SIG-M5 treated with dmso at 0.1 percent for 504 hours (cell line): ENCODE measurements at regions not wholly inside any gene's neighbourhood (a gene's known extent, or its start where the extent isn't known, plus 50 kb on each side); places are given as distances from the start of the nearest gene placed in this dataset.

ENCODE experiments used
- DNase-seq: peaks from one replicate; lab custom pipeline; 2025; ENCODE audit not compliant: unreplicated experiment; lab: John Stamatoyannopoulos, UW

DNA sequence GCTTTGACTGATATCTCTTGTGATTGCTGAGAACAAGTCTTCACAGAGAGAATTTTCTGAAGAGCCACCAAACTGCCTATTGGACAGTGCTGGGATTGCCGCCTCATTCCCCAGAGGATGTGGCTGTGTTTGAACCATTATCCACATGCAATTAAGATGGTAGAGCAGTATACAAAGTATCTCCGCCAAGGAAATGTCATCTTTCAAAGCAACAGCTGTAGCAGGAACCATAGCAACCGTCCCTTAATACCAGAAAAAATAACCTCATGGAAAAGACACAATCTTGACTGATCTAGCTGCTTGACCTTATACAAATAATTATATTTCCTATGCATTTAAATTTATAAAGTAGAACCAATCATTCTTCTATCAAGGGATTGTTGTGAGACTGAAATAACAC is 772.6 kb upstream of the FAM98A start:
- no peak for DNase-seq

DNA sequence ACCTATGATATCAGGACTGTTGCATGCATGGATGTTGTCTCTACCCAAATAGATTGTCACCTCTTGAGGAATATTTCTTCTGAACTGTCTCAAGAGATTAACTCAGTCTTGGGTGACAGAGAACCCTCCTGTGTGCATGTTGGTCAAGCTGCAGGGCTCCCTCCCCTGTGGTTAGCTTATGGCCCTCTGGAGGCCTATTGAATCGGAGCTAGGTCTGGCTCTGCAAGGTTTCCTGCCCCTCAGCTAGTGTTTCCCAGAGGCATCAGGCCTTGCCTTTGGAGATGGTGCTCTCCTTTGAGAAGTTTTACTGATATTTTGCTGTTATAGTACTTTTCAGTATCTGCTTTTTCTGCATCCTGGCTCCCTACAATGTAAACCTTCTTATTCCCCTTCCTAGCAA is 769.2 kb upstream of the FAM98A start:
- DNase-seq = no peak

DNA sequence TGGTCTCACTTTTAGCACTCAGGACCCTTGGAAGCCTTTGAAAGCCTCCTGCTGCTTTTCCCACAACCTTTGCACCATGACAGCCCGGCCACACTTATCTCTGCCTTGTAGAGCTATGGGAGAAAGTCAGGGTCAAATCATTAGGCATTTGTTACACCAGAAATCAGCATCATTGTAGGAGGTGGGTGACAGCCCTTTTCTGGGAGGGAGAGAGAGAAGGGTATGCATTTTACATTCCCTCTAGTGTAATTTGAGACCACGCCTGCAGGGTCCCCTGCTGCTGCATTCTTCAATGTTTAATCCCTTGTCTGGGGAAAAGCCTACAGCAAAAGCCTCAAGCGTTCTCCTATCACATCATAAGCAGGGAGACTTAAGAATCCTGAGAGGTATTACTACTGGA is 766.8 kb upstream of the FAM98A start:
- DNase-seq = no peak

DNA sequence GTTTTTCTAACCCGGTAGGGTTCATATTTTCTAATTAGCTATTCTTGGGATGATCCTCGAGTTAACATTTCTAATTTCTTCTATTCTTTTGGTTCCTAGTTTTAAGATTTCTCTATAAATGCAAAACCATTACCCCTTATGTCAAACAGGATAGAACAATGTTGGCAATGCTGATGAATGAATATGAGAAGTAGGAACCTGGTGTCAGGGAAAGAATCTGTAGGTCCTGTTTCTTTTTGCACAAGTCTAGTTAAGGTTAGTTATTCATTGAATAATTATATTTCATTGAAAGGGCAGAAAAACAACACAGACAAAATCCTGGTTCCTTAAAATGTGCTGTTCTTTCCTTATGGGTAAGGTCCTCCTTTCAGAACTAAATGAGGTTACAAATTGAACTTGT is 766.4 kb upstream of the FAM98A start:
- no peak for DNase-seq

DNA sequence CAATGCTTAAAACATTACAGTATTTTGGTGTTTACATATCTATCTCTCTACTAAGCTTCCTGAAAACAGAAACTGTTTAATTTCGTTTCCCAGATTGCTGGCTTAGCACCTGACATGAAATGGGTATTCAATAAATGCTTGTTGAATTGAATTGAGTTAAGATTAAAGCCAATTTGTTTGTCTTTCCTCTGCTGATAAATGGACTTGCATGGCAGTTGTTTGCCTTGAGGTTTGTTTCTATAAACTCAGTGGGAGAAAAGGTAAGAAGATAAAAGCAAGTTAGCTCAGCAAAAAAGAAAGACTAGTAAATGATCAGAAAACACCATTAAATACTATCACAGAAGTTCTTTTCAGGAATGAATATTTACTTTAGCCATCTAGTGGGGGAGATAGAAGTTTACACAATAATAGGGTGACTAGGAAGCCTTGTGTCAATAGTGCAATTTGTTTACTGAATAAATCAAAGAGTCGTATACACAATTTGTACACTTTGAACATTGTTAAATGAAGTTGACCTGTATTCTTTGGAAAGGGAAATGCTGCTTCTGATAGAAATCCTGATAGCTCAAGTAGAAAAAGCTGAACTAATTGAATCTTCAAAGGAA is 754.5 kb upstream of the FAM98A start:
- no peak for DNase-seq

DNA sequence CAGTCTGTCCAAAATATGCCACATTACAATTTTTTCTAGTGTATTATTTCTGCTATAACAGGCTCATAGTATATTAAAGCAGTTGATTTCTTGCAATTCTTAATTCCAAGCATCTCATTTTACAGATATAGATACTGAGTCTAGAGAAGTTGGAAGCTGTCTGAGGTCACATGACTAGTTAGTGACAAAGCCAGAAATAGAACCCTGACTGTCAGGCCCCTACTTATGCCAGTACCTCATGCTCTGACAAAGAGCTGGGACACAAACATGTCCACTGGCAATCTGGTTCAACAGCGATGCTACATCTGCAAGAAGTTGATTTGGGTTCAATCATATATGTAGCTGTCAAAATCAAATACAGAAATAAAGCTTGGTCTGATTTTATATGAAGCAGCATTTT is 750.4 kb upstream of the FAM98A start:
- no peak for DNase-seq

DNA sequence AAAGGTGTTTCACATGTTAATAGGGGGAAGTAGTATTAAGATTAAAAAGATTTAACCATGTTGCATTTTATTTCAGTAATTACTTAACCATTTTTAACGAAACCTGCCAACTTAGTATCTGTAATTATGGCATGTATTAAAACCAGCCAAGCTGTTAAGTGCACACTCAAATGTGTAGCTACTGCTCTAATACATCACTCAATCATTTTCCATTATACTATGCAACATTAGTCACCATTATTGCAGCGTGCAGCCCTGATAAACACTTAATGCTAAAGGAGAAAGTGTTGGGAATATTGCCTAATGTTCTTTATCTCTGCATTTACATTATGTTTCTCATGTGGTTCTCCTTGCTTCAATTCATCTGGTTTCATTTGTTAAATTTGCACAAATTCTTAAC is 745.9 kb upstream of the FAM98A start:
- DNase-seq = no peak

DNA sequence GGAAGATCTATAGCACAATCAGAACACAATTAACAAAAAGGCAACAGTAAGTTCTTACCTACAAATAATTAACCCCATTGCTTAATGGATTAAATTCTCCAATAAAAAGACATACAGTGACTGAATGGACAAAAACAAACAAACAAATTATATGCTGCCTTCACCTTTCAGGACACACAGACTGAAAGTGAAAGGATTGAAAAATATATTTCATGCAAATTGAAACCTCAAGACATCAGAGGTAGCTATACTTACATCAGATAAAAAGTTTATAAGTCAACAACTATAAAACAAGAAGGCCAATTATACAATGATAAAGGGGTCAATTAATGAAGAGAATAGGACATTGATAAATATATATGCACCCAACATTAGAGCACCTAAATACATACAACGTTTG is 741.2 kb upstream of the FAM98A start:
- no peak for DNase-seq

DNA sequence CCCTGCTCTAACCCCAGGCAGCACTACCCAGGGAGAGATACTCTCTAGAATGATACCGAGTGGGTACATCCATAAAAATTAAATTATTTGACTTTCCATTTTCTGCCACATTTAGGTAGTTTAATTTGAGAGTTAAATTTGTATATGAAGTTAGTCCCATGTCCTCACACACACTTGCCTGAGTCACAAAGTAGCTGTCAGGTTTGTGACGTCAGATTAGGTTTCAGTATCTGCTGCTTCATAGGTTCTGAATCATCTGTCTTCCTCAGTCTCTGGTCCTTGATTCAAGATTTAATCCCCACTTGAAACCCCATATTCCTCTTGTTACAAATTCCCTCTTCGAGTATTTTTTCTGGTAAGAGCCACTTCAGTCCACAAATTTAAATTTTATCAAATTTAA is 738.6 kb upstream of the FAM98A start:
- no peak for DNase-seq

DNA sequence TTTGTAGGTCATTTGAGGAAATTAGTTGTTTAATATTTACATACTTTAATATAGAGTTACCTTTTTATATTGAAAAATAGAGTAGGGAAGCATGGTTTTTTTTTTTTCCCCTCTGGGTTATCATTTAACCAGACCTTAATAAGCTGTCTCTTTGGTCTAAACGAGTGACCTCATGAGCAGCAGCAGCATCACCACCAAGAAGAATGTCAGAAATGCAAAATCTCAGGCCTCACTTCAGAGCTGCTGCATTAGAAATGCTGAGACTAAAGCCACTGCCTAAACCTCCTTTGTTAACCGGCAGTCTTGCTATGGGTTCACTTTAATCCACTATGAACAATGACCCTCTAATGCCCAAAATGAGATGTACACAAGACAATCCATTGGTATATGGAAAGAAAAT is 733.7 kb upstream of the FAM98A start:
- no peak for DNase-seq

DNA sequence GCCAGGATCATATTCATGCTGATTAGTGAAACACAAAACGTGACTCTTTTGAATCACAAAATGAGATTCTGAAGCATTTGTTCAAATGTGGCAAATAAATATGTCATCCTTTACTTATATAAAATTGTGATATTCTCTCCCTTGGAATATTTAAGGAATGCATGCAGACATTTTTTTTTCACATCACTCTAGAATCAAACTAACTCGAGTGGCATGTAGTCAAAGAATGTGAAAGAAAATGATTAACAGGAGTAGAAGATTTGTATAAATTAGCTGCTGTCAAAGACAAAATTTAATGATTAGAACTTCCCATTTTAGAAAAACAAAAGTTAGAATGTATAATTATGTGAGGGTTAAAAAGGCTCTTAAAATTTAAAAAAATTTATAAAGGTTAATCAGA is 721.0 kb upstream of the FAM98A start:
- no peak for DNase-seq

DNA sequence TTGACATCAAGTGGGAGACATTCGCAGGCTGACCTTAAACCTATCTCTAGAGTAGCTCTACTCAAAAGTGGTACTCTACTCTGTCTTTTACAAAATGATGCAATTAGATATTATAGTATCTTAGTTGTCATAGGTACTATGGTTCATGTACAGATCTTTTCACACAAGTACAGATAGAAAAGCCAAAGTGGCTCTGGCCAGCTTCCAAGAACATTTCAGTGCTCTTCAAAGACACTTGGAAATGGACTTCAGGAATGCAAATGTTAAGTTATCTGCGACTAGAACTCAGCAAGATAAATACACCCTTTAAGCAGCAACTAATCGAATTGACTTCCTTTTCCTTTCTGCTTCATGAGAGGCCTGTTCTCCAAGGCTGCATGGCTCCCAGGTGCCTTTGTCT is 718.7 kb upstream of the FAM98A start:
- DNase-seq = no peak

DNA sequence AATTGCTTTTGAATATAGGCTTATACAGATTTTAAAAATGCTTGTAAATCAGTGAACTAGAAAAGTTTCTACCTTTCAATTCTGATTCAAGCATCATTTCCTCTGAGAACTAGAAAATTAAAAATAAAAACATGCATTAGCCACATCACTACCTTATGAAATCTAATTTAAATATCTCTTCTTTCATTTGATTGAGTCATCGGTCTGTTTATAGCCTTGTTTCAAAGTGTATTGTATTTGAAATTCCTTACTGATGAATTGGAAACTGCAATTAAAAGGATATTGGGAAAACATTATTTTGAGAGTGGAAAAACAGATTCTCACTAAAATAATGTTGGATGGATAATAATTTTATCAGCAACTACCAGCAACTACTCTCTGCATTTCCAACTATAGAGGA is 717.7 kb upstream of the FAM98A start:
- DNase-seq = no peak

DNA sequence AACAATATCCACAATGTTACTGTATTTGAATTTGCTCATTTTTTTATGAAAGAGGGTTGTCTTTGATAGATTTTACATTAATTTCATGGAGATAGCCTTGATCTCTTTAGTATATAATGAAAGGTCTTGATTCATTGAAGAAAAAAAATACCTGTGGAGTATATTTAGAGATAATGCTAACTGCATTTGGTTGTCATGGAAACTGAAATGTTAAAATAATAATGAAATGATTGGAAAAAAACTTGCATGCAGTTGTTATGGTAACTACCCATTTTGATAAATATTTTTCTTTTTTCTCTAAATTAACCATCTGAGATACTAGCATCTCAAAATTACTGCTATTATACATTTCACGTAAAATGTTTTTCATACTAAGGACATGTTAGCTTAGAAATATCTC is 712.7 kb upstream of the FAM98A start:
- no peak for DNase-seq

DNA sequence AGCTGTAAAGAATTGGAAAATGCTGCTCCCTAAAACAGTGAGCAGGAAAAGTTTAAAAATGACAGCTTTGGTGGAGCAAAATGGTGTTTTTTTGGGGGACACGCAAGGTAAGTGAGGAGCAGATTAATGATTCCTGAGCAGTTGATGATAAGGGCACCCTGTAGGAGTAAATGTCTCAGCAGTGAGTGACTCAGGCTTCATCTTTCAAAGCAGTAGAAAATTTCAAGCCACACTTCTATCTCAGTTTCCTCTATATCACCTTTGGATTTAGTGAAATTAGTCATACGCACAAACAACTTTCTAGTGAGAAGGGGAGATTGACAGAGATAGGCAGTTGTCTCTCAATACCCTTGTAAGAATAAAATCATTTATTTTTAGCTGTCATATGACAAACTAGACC is 709.0 kb upstream of the FAM98A start:
- no peak for DNase-seq

DNA sequence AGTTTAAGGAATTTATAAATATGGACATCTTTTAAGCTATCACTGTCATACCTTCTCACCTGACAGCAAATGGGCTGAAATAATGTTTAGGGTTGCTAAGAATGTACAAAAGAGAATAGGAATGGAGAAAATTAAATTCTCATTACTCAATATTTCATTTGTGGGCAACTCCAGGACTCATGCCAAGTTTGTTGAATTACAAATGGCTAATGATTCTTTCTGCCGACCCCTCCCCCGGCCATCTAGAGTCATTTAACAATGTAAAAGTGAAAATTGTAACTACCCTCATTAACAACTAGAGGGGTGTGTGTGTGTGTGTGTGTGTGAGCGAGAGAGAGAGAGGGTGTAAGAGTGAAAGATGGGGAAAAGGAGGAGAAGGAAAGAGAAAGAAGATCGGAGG is 708.5 kb upstream of the FAM98A start:
- no peak for DNase-seq

DNA sequence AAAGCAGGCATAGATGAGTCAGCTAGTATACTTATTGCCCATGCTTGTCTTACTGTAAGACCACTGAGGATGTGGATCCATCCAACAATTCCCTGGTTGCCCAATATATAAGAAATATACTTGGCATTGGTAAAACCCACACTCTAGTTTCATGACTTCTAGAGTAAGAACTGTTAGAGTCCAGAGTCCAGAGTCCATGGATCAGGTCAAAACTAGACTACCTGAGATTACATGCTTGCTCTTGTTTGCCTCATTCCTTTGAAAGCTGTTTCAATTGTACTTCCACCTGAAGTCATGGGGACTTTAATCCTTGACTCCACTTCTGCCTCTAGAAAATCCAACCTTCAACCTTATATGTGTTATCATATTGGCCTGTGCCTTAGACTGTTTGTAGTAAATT is 707.6 kb upstream of the FAM98A start:
- no peak for DNase-seq

DNA sequence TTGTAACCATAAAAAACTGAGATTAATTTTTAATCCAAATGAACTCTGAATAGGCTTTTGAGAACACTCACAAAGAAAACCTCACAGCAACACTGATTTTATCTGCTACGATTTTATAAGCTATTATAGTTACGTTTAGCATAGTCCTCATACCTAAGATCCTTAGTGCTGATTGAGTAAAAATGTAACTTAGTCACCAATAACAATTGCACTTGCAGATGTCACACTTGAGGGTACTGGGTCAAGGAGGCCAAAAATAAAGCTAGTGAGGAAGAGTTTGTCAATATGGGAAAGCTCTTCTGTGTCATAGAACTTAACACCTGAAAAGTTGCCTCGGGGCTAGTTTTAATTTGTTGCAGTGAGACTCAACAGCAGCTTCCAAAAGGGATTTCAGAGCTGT is 706.5 kb upstream of the FAM98A start:
- no peak for DNase-seq

DNA sequence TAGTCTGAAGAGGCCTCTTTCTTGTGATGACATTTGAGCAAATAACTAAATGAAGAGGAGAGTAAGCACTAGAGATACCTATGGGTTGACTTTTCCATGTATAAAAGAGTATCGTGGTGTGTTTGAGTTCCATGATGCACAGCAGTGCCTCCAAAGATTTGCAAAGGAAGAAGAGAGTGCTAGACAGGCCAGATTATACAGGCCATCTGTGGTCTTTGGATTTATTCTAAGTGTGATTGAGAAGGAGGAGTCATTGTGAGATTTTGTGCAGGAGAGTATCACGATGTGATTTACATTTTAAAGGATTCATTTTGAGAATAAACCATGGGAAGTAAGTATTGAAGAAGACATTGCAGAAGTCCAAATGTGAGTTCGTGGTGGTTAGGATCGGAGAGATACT is 695.9 kb upstream of the FAM98A start:
- no peak for DNase-seq

DNA sequence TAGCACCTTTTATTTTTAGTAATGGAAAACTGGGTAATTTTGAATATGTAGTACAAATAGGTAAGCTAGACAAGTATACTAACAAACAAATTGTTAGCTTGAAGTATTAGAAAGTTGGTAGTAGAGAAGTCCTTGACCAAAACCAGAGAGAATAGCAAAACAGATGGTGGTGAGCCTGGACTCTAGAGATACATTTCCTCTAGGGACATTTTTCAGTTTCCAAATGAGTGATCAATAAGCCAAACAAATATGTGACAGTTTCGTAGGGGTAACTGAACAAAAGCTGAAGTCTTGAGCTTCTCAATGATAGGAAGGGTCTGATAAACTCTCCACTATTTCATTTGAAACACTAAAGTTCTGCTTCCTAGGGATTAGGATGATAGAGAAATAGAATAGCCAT is 692.0 kb upstream of the FAM98A start:
- DNase-seq = no peak

DNA sequence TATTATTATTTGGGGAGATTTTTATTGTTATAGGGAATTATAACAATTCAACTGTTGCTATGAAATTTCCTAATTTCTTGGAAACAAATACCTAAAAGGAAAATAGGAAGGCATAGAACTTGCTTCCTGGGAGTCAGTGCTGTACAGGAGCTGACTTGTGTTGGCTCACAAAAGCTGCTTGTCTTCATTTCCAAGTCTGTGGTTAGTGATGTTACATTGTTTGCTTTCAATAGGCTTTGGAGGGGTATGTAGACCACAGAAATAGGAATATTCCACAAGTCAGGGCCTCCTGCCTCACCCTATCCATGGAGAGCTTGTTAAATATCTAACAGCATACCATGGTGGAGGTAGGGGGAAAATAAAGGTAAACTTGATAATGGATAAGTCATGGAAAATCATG is 688.9 kb upstream of the FAM98A start:
- no peak for DNase-seq

DNA sequence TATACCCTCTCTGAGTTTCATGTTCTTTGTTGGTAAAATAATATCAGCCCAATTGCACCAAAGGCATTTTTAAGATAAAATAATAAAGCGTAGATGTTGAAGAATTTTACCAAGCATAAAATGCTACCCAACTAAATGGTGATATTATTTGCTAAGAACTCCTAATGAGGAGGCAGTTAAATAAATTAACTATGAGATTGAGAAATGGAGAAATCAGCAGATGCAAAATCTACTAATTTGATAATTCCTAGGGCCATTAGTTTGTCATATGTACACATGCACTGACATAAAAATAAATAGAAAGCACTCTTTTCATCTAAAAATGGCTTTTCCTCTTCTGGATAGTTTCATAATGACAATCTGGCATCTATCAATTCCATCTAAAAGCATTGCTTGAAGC is 681.5 kb upstream of the FAM98A start:
- DNase-seq = no peak

DNA sequence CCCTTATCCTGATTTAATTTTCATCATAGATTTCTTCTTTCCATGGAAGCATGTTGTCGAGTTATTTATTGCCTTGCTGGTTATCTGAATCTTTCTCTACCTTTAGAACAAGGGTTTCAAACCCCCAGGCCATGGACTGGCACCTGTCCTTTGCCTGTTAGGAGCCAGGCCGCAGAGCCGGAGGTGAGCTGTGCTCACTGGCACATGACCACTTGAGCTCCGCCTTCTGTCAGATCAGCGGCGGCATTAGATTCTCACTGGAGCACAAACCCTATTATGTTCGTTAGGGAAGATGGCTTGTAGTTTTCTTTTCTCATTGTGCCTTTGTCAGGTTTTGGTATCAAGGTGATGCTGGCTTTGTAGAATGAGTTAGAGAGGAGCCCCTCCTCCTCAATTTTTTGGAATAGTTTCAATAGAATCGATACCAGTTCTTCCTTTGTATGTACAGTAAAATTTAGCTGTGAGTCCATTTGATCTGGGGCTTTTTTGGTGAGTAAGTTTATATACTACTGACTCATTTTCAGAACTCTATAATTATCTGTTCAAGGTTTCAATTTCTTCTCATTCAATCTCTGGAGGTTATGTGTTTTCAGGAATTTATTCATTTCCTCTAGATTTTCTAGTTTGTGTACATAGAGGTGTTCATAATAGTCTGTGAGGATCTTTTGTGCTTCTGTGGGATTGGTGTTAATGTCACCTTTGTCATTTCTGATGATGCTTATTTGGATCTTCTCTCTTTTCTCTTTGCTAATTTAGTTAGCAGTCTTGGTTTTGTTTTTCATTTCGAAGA is 668.0 kb upstream of the FAM98A start:
- DNase-seq = no peak
